ENCODE measurements at regions not wholly inside any gene's neighbourhood (a gene's known extent, or its start where the extent isn't known, plus 50 kb on each side); places are given as distances from the start of the nearest gene placed in this dataset.

DNA sequence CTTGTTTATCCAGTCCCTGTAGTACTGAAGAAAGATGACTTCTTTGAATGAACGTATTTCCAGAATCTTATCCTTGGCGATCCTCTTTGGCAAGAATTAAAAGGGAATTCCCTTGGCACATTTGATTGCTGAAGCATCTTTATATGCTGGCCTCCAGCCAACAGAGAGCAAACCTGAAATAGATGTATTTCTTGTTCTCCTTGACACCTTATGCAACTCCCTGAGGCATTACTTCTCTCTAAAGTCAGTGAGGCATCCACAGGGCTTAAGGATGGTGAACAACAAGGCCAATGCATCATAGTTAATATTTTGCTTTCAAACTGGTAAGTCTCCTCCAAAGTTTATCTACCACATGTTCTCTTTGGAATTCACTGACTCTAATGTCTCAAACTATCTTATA, 450.9 kb upstream of the THRB start:
- Histone ChIP-seq H3K27me3 (ENCODE audit: insufficient read depth, low read depth) (no peaks in the 10 kb centered on the region), H3K4me2 (no peak overlapping the region), H2AFZ (no peak overlapping the region), H3K36me3 (ENCODE audit: low read depth) (no peaks in the 10 kb centered on the region), H3F3A (ENCODE audit: insufficient read depth, low read depth) (no peaks in the 10 kb centered on the region), H3K79me2 (ENCODE audit: low read depth) (no peaks in the 10 kb centered on the region), H3K9me3 (ENCODE audit: insufficient read depth, low read depth) (no peaks in the 10 kb centered on the region), H3K4me1 (replicated peaks; ENCODE audit: insufficient read depth) (no peaks in the 10 kb centered on the region), H4K20me1 (ENCODE audit: insufficient read depth) (no peaks in the 10 kb centered on the region), H3K9me2 (ENCODE audit: insufficient read depth) (no peaks in the 10 kb centered on the region; the same call in 1 of the 2 replicates), H3K4me3 (no peak overlapping the region), H3K27ac (no peak overlapping the region)
- ChIA-PET POLR2A (ENCODE audit: unreplicated experiment) (no interaction called here), CTCF (no interaction called here)
- TF ChIP-seq EZH2 (IDR thresholded peaks at IDR 0.05; ENCODE audit: low read depth) (no peak), CTCF (conservative IDR thresholded peaks at IDR 0.05) (no peak)
- no peak for DNase-seq
- intact Hi-C loops (cut with micrococcal nuclease; ENCODE audit: unreplicated experiment): no loop called here
- BruUV-seq (replicated peaks): no TSS peak

DNA sequence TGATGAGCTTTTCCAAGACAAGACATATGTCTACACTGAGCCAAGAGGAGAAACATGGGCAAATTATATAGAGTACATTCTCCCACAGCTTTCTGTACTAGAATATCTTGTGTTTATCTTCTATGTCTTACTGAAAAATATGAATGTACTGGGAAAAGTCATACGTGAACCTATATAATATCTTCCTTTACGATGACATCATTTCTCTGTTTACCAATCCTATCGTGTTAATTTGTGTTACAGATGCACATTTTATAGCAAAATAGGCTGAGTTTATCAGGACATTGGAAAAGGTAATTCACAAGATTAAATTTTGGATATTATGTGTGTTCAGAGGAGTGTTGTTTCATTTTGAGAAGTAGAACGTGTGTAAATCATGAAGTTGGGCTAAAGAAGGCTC, 452.5 kb upstream of the THRB start:
- Histone ChIP-seq H3K4me3 (no peak overlapping the region), H3K4me2 (no peak overlapping the region), H4K20me1 (ENCODE audit: insufficient read depth) (no peaks in the 10 kb centered on the region), H3K9me2 (ENCODE audit: insufficient read depth) (no peaks in the 10 kb centered on the region; the same call in 1 of the 2 replicates), H3K36me3 (ENCODE audit: low read depth) (no peaks in the 10 kb centered on the region), H3K9me3 (ENCODE audit: insufficient read depth, low read depth) (no peaks in the 10 kb centered on the region), H2AFZ (no peak overlapping the region), H3K79me2 (ENCODE audit: low read depth) (no peaks in the 10 kb centered on the region), H3K27ac (no peak overlapping the region), H3K4me1 (replicated peaks; ENCODE audit: insufficient read depth) (no peaks in the 10 kb centered on the region), H3F3A (ENCODE audit: insufficient read depth, low read depth) (no peaks in the 10 kb centered on the region), H3K27me3 (ENCODE audit: insufficient read depth, low read depth) (no peaks in the 10 kb centered on the region)
- intact Hi-C loops (cut with micrococcal nuclease; ENCODE audit: unreplicated experiment): no loop called here
- TF ChIP-seq CTCF (conservative IDR thresholded peaks at IDR 0.05) (no peak), EZH2 (IDR thresholded peaks at IDR 0.05; ENCODE audit: low read depth) (no peak)
- BruUV-seq (replicated peaks): no TSS peak
- POLR2A ChIA-PET (ENCODE audit: unreplicated experiment): no interaction called here
- no peak for DNase-seq
- CTCF ChIA-PET: no interaction called here

- H2AFZ ChIP-seq: no peak overlapping the region
- ChIA-PET CTCF (no interaction called here), POLR2A (ENCODE audit: unreplicated experiment) (no interaction called here)
- no peaks in the 10 kb centered on the region for H3K79me2 ChIP-seq (ENCODE audit: low read depth)
- no peaks in the 10 kb centered on the region for H4K20me1 ChIP-seq (ENCODE audit: insufficient read depth)
- intact Hi-C loops (cut with micrococcal nuclease; ENCODE audit: unreplicated experiment): no loop called here
- H3K9me3 ChIP-seq (ENCODE audit: insufficient read depth, low read depth): no peaks in the 10 kb centered on the region
- no peak for DNase-seq
- TF ChIP-seq CTCF (conservative IDR thresholded peaks at IDR 0.05) (no peak), EZH2 (IDR thresholded peaks at IDR 0.05; ENCODE audit: low read depth) (no peak)
- no peaks in the 10 kb centered on the region for H3K4me1 ChIP-seq (replicated peaks; ENCODE audit: insufficient read depth)
- BruUV-seq (replicated peaks): no TSS peak
- H3K4me3 ChIP-seq: no peak overlapping the region
- no peaks in the 10 kb centered on the region for H3K27me3 ChIP-seq (ENCODE audit: insufficient read depth, low read depth)
- no peaks in the 10 kb centered on the region for H3K36me3 ChIP-seq (ENCODE audit: low read depth)
- no peak overlapping the region for H3K4me2 ChIP-seq
- H3K27ac ChIP-seq: no peak overlapping the region
- no peaks in the 10 kb centered on the region for H3K9me2 ChIP-seq (ENCODE audit: insufficient read depth)
- no peaks in the 10 kb centered on the region for H3F3A ChIP-seq (ENCODE audit: insufficient read depth, low read depth)
Measured at GRCh38 chr3:24951180-24951579, 456.5 kb upstream of the THRB start.

All from PC-9 (cell line).